PC-3 (cell line): ENCODE measurements at regions not wholly inside any gene's neighbourhood (a gene's known extent, or its start where the extent isn't known, plus 50 kb on each side); places are given as distances from the start of the nearest gene placed in this dataset.

Source experiments
- EZH2 ChIP-seq: fragments of 300-600 bp; sonication (generic); IDR thresholded peaks from one replicate; pipeline ENCODE4 v1.6.1; 2017; ENCODE audit warnings: antibody characterized with exemption, mild to moderate bottlenecking, low read length; ENCODE audit not compliant: unreplicated experiment
- EZH2phosphoT487 ChIP-seq: fragments of 300-600 bp; sonication (generic); IDR thresholded peaks from 2 replicates; pipeline ENCODE4 v1.6.1; 2018; ENCODE audit warnings: mild to moderate bottlenecking, antibody characterized with exemption, low read length, borderline replicate concordance
- TF ChIP-seq, protein P1 (sequence below): fragments of 300-600 bp; sonication (generic); conservative IDR thresholded peaks from 2 replicates; pipeline ENCODE4 v1.5.1; 2017; ENCODE audit warnings: antibody characterized with exemption, low read depth, mild to moderate bottlenecking, low read length

DNA sequence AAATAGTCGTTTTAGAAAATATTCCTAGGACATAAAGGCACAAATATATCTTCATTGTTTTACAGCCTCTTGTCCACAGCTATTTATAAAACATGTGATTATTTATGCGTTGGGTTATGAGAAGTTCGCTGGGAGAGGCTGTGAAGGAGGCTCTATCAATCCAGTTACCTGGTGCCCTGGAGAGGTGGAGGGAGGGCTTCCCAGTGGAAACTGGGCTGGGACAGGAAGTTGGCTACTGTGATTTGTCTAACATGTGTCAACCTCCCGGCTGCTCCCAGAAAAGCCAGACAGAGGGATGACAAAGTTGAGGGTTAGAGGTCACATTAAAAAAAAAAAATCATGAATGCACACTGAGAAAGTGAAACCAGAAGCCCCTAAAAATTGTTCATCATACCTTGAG lies 346.5 kb downstream of the ZNF536 start:
- TF ChIP-seq, protein P1, sequence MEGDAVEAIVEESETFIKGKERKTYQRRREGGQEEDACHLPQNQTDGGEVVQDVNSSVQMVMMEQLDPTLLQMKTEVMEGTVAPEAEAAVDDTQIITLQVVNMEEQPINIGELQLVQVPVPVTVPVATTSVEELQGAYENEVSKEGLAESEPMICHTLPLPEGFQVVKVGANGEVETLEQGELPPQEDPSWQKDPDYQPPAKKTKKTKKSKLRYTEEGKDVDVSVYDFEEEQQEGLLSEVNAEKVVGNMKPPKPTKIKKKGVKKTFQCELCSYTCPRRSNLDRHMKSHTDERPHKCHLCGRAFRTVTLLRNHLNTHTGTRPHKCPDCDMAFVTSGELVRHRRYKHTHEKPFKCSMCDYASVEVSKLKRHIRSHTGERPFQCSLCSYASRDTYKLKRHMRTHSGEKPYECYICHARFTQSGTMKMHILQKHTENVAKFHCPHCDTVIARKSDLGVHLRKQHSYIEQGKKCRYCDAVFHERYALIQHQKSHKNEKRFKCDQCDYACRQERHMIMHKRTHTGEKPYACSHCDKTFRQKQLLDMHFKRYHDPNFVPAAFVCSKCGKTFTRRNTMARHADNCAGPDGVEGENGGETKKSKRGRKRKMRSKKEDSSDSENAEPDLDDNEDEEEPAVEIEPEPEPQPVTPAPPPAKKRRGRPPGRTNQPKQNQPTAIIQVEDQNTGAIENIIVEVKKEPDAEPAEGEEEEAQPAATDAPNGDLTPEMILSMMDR: no peak
- TF ChIP-seq EZH2phosphoT487: no peak
- TF ChIP-seq EZH2: no peak
